ENCODE measurements at regions not wholly inside any gene's neighbourhood (a gene's known extent, or its start where the extent isn't known, plus 50 kb on each side); places are given as distances from the start of the nearest gene placed in this dataset.
A peak's percentile ranks its signal among the peaks of the same experiment; 100 is the strongest.

GRCh38 chr5:1641560-1642166 lies 117.9 kb upstream of the LPCAT1 start:
- Histone ChIP-seq H3K9me3 (ENCODE audit: control extremely low read depth in 1 of 5, control insufficient read depth in 4 of 5, insufficient read depth in 2 of 5, low read depth in 1 of 5, low read length in 4 of 5) (no peaks in the 10 kb centered on the region), H3K4me3 (ENCODE audit: control insufficient read depth in 1 of 7, extremely low read depth in 1 of 7, insufficient read depth in 4 of 7, low read depth in 2 of 7, low read length in 6 of 7) (no peak overlapping the region), H3K27ac (ENCODE audit: insufficient read depth in 1 of 2, low read depth in 1 of 2, low read length in 2 of 2, poor library complexity in 1 of 2, severe bottlenecking in 2 of 2) (no peak overlapping the region), H3K4me1 (ENCODE audit: control extremely low read depth in 1 of 4, control insufficient read depth in 4 of 4, insufficient read depth in 4 of 4, low read length in 3 of 4) (peaks cover 0 to 7% (median 3%) of the 10 kb centered on the region in 4 experiments), H3K27me3 (replicated peaks in 2 of 5; ENCODE audit: control insufficient read depth in 4 of 5, insufficient read depth in 5 of 5, low read length in 4 of 5) (peaks cover 2 to 44% (median 15%) of the 10 kb centered on the region in 5 experiments), H3K36me3 (ENCODE audit: control insufficient read depth in 4 of 4, insufficient read depth in 4 of 4, low read length in 3 of 4) (no peaks in the 10 kb centered on the region)
- peak; percentile 89 to 93 (median 93) for DNase-seq
- ChIA-PET CTCF (interaction anchor here (1.0 to 5.5 kb wide), 5 partner anchors 13 to 348 kb away, joined by 3 to 24 read pairs (median 4); no protein-coding TSS in a partner anchor), POLR2A (no interaction called here)
- 6% methylated on average over 9 of the region's 12 CpGs for WGBS (ENCODE audit: insufficient coverage)

GRCh38 chr5:1641041-1641440 lies 117.3 kb upstream of the LPCAT1 start:
- ChIA-PET CTCF (interaction anchor here (1.0 to 5.5 kb wide), 6 partner anchors 14 to 160 kb away, joined by 3 to 24 read pairs (median 4); no protein-coding TSS in a partner anchor), POLR2A (no interaction called here)
- Histone ChIP-seq H3K36me3 (ENCODE audit: control insufficient read depth in 4 of 4, insufficient read depth in 4 of 4, low read length in 3 of 4) (no peaks in the 10 kb centered on the region), H3K27me3 (replicated peaks in 2 of 5; ENCODE audit: control insufficient read depth in 4 of 5, insufficient read depth in 5 of 5, low read length in 4 of 5) (peaks cover 2 to 47% (median 15%) of the 10 kb centered on the region in 5 experiments), H3K4me1 (ENCODE audit: control extremely low read depth in 1 of 4, control insufficient read depth in 4 of 4, insufficient read depth in 4 of 4, low read length in 3 of 4) (peaks cover 0 to 7% (median 3%) of the 10 kb centered on the region in 4 experiments), H3K27ac (ENCODE audit: insufficient read depth in 1 of 2, low read depth in 1 of 2, low read length in 2 of 2, poor library complexity in 1 of 2, severe bottlenecking in 2 of 2) (no peak overlapping the region), H3K9me3 (ENCODE audit: control extremely low read depth in 1 of 5, control insufficient read depth in 4 of 5, insufficient read depth in 2 of 5, low read depth in 1 of 5, low read length in 4 of 5) (no peaks in the 10 kb centered on the region), H3K4me3 (ENCODE audit: control insufficient read depth in 1 of 7, extremely low read depth in 1 of 7, insufficient read depth in 4 of 7, low read depth in 2 of 7, low read length in 6 of 7) (no peak overlapping the region)
- 87% methylated on average over 4 of the region's 16 CpGs for WGBS (ENCODE audit: insufficient coverage)
- no peak for DNase-seq

GRCh38 chr5:1640421-1640881 lies 116.7 kb upstream of the LPCAT1 start:
- no peak overlapping the region for H3K4me3 ChIP-seq (ENCODE audit: control insufficient read depth in 1 of 7, extremely low read depth in 1 of 7, insufficient read depth in 4 of 7, low read depth in 2 of 7, low read length in 6 of 7)
- no peak for DNase-seq
- no peaks in the 10 kb centered on the region for H3K9me3 ChIP-seq (ENCODE audit: control extremely low read depth in 1 of 5, control insufficient read depth in 4 of 5, insufficient read depth in 2 of 5, low read depth in 1 of 5, low read length in 4 of 5)
- POLR2A ChIA-PET, result no interaction called here
- peaks cover 2 to 49% (median 15%) of the 10 kb centered on the region in 5 experiments for H3K27me3 ChIP-seq (replicated peaks in 2 of 5; ENCODE audit: control insufficient read depth in 4 of 5, insufficient read depth in 5 of 5, low read length in 4 of 5)
- WGBS (ENCODE audit: insufficient coverage), result 83% methylated on average over 15 of the region's 17 CpGs
- CTCF ChIA-PET, result interaction anchor here (1.0 to 1.8 kb wide), 6 partner anchors 14 to 465 kb away, joined by 3 to 6 read pairs (median 4); no protein-coding TSS in a partner anchor
- peaks cover 0 to 7% (median 3%) of the 10 kb centered on the region in 4 experiments for H3K4me1 ChIP-seq (ENCODE audit: control extremely low read depth in 1 of 4, control insufficient read depth in 4 of 4, insufficient read depth in 4 of 4, low read length in 3 of 4)
- H3K27ac ChIP-seq (ENCODE audit: insufficient read depth in 1 of 2, low read depth in 1 of 2, low read length in 2 of 2, poor library complexity in 1 of 2, severe bottlenecking in 2 of 2), result no peak overlapping the region
- no peaks in the 10 kb centered on the region for H3K36me3 ChIP-seq (ENCODE audit: control insufficient read depth in 4 of 4, insufficient read depth in 4 of 4, low read length in 3 of 4)

GRCh38 chr5:1639757-1640156 lies 116.0 kb upstream of the LPCAT1 start:
- H3K4me3 ChIP-seq (ENCODE audit: control insufficient read depth in 1 of 7, extremely low read depth in 1 of 7, insufficient read depth in 4 of 7, low read depth in 2 of 7, low read length in 6 of 7), result no peak overlapping the region
- H3K9me3 ChIP-seq (ENCODE audit: control extremely low read depth in 1 of 5, control insufficient read depth in 4 of 5, insufficient read depth in 2 of 5, low read depth in 1 of 5, low read length in 4 of 5), result no peaks in the 10 kb centered on the region
- no peak for DNase-seq
- H3K36me3 ChIP-seq (ENCODE audit: control insufficient read depth in 4 of 4, insufficient read depth in 4 of 4, low read length in 3 of 4), result no peaks in the 10 kb centered on the region
- peaks cover 0 to 3% (median under 1%) of the 10 kb centered on the region in 4 experiments for H3K4me1 ChIP-seq (ENCODE audit: control extremely low read depth in 1 of 4, control insufficient read depth in 4 of 4, insufficient read depth in 4 of 4, low read length in 3 of 4)
- H3K27ac ChIP-seq (ENCODE audit: insufficient read depth in 1 of 2, low read depth in 1 of 2, low read length in 2 of 2, poor library complexity in 1 of 2, severe bottlenecking in 2 of 2), result no peak overlapping the region
- ChIA-PET CTCF (interaction anchor here (1.1 to 1.8 kb wide), 6 partner anchors 15 to 465 kb away, joined by 3 to 6 read pairs (median 4); no protein-coding TSS in a partner anchor), POLR2A (no interaction called here)
- H3K27me3 ChIP-seq (replicated peaks in 2 of 5; ENCODE audit: control insufficient read depth in 4 of 5, insufficient read depth in 5 of 5, low read length in 4 of 5), result peaks cover 2 to 47% (median 11%) of the 10 kb centered on the region in 5 experiments
- WGBS (ENCODE audit: insufficient coverage), result 97% methylated on average over 14 of the region's 14 CpGs

GRCh38 chr5:1638658-1639400 lies 115.1 kb upstream of the LPCAT1 start:
- Histone ChIP-seq H3K4me1 (ENCODE audit: control extremely low read depth in 1 of 4, control insufficient read depth in 4 of 4, insufficient read depth in 4 of 4, low read length in 3 of 4) (peaks cover 0 to 7% (median 4%) of the 10 kb centered on the region in 4 experiments), H3K27ac (ENCODE audit: insufficient read depth in 1 of 2, low read depth in 1 of 2, low read length in 2 of 2, poor library complexity in 1 of 2, severe bottlenecking in 2 of 2) (no peak overlapping the region), H3K36me3 (ENCODE audit: control insufficient read depth in 4 of 4, insufficient read depth in 4 of 4, low read length in 3 of 4) (no peaks in the 10 kb centered on the region), H3K9me3 (ENCODE audit: control extremely low read depth in 1 of 5, control insufficient read depth in 4 of 5, insufficient read depth in 2 of 5, low read depth in 1 of 5, low read length in 4 of 5) (no peaks in the 10 kb centered on the region), H3K27me3 (replicated peaks in 2 of 5; ENCODE audit: control insufficient read depth in 4 of 5, insufficient read depth in 5 of 5, low read length in 4 of 5) (peaks cover 0 to 49% (median 8%) of the 10 kb centered on the region in 5 experiments), H3K4me3 (ENCODE audit: control insufficient read depth in 1 of 7, extremely low read depth in 1 of 7, insufficient read depth in 4 of 7, low read depth in 2 of 7, low read length in 6 of 7) (no peak overlapping the region)
- DNase-seq, result no peak
- CTCF ChIA-PET, result interaction anchor here (0.6 to 1.1 kb wide), 3 partner anchors 14 to 156 kb away, joined by 3 read pairs; no protein-coding TSS in a partner anchor
- 95% methylated on average over 16 of the region's 23 CpGs for WGBS (ENCODE audit: insufficient coverage)
- POLR2A ChIA-PET, result no interaction called here

- no peak for DNase-seq
- Histone ChIP-seq H3K9me3 (ENCODE audit: control extremely low read depth in 1 of 5, control insufficient read depth in 4 of 5, insufficient read depth in 2 of 5, low read depth in 1 of 5, low read length in 4 of 5) (no peaks in the 10 kb centered on the region), H3K27me3 (replicated peaks in 2 of 5; ENCODE audit: control insufficient read depth in 4 of 5, insufficient read depth in 5 of 5, low read length in 4 of 5) (peaks cover 0 to 42% (median 2%) of the 10 kb centered on the region in 5 experiments), H3K4me1 (ENCODE audit: control extremely low read depth in 1 of 4, control insufficient read depth in 4 of 4, insufficient read depth in 4 of 4, low read length in 3 of 4) (peaks cover 0 to 8% (median 5%) of the 10 kb centered on the region in 4 experiments), H3K36me3 (ENCODE audit: control insufficient read depth in 4 of 4, insufficient read depth in 4 of 4, low read length in 3 of 4) (no peaks in the 10 kb centered on the region), H3K4me3 (ENCODE audit: control insufficient read depth in 1 of 7, extremely low read depth in 1 of 7, insufficient read depth in 4 of 7, low read depth in 2 of 7, low read length in 6 of 7) (no peak overlapping the region), H3K27ac (ENCODE audit: insufficient read depth in 1 of 2, low read depth in 1 of 2, low read length in 2 of 2, poor library complexity in 1 of 2, severe bottlenecking in 2 of 2) (no peak overlapping the region)
- WGBS (ENCODE audit: insufficient coverage), result 97% methylated on average over 16 of the region's 24 CpGs
- CTCF ChIA-PET, result interaction anchor here (0.6 to 1.1 kb wide), 2 partner anchors 15 to 155 kb away, joined by 3 read pairs; no protein-coding TSS in a partner anchor
- POLR2A ChIA-PET, result no interaction called here
Observed at GRCh38 chr5:1637639-1638481, 114.1 kb upstream of the LPCAT1 start.
